HG03521 (cell line): ENCODE measurements at regions not wholly inside any gene's neighbourhood (a gene's known extent, or its start where the extent isn't known, plus 50 kb on each side); places are given as distances from the start of the nearest gene placed in this dataset.

ENCODE experiments used
- ATAC-seq: cut with Tn5 transposase; IDR thresholded peaks from one replicate; pipeline ENCODE4 v1.9.1; 2021; ENCODE audit warnings: mild to moderate bottlenecking, moderate library complexity; ENCODE audit not compliant: unreplicated experiment

DNA sequence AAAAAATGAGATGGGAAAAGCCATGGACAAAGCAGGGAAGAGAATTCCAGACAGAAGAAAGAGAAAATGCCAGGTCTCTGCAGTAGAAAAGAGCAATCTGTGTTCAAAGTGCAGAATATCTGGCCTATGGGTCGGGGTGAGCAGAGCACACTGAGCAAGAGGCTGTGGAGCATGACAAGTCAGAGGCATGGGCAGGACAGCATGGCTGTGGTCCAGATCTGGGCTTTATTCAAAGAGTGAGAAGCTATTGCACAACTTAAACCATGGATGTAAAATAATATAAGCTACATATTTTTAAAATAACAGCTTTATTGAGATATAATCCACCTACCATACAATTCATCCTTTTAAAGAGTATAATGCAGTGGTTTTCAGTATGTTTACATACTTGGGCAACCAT lies 133.1 kb upstream of the SPDL1 start:
- ATAC-seq, result no peak

DNA sequence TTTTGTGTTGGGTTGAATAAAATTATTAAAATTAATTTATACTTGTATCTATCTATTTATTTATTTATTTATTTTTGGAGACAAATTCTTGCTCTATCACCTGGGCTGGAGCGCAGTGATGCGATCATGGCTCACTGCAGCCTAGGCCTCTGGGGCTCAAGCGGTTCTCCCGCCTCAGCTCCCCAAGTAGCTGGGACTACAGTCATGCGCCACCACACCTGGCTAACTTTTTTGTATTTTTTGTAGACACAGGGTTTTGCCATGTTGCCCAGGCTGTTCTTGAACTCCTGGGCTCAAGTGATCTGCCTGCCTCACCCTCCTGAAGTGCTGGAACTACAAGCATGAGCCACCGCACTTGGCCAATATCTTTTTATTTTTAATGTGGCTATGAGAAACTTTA lies 134.7 kb upstream of the SPDL1 start:
- no peak for ATAC-seq

DNA sequence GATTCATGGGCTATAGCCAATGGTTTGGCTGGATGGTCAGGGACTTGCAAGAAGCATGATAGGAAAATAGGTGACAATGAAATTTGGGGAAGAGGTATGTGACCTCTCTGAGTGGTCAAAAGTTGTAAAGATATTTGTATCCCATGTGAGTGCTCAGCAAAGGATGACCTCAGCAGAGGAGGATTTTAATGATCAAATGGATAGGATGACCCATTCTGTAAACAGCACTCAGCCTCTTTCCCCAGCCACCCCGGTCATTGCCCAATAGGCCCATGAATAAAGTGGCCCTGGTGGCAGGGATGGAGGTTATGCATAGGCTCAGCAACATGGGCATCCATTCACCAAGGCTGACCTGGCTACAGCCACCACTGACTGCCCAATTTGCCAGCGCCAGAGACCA lies 138.4 kb upstream of the SPDL1 start:
- no peak for ATAC-seq

DNA sequence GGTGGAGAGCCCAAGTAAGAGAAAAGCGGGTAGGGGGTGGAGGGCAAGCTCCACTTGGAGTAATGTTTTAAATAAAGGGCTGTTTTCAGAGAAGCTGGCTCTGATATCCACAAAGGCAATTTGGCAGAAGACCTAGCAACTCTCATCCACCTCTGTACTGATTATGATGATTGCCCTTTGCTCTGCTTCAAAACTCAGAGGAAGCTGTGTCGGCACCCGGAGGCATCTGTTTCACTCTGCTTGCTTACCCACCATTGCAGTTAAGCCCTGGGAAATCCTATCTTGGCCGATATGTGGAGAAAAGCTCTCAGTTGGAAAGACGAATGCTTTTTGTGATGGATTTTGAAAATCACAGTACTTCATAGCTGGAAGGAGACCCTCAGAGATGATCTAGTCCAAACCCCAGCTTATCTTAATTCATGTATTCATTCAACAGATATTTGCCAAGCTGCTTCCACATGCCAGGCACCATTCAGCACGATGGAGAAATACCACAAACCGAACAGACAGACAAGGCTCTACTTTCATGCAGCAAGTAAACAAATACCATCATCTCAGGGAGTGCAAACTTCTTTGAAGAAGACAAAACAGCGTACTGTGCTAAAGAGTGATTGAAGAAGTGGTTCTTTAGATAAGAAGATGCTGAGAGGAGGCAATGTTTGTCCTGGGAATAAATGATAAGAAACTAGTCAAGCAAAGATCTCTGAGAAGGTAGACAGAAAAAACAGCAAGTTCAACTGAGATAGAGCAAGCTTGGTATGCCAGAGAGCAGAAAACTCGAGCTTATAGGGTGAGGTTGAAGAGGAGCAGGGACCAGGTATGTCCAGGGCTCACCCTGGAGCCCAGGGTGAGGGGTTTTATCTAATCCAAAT lies 140.4 kb upstream of the SPDL1 start:
- no peak for ATAC-seq

DNA sequence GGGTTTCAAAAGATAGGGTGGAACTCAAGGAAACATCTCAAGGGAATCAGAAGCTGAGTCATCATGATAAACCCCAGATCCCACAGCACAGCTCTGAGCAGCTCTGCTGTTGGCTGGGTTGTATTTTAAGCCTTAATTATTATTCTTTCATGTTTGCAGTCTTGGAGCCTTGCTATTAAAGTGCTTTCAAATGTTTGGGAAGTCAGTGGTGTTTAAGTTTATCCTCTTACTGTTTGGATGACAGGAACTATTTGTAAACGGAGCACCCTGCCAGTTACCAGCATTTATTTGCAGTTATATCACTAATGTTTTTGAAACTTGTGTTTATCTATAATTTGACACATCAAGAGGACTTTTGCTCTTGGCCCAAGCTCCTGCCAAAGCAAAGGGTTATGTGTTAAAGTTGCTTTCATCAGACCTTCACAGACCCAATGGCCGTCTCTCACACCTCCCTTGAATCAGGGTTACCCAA lies 141.1 kb upstream of the SPDL1 start:
- ATAC-seq, result no peak

DNA sequence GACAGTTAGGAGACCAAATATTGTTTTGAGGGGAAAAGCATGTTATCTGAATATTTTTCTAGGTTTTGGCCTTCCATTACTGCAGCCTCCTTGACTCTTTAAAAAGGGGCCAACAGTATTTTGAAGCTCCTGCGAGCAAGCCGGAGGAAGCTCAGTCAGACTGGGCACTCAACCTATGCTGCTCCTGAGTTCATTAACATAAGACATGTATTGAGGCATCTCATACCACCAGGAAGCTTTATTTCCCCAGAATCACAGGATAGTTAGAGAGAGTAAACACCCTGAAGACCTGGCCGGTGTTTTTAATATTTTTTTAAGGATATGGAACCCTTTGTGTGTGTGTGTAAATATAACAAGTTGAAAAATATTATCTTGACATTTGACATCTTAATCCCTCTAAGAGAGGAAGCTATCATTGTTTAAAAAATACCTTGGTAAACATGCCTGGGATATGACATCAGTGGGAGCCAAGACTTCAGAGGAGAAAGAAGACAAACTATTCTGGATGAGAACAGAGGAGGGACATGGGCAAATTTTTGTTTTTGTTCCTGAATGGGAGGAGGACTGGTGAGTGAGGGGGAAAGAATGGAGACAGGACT lies 139.3 kb upstream of the SLIT3 start:
- no peak for ATAC-seq

DNA sequence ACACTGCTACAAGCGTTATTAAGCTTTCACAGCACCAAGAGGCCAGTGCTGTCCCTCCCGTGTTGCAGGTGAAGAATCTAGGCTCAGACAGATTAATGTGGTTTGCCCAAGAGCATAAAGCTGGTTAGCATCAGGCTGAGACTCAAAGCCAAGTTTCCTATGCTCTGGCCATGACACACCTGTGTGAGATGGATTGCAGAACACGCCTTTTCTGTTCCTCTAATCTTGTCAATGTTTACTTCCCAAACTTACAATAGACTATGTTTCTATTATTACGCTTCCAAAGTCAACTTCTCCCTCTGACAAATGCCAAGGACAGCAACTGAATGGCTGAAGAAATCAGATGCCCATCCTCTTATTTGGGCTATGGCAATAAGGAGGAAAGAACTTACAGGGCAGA lies 138.4 kb upstream of the SLIT3 start:
- no peak for ATAC-seq

DNA sequence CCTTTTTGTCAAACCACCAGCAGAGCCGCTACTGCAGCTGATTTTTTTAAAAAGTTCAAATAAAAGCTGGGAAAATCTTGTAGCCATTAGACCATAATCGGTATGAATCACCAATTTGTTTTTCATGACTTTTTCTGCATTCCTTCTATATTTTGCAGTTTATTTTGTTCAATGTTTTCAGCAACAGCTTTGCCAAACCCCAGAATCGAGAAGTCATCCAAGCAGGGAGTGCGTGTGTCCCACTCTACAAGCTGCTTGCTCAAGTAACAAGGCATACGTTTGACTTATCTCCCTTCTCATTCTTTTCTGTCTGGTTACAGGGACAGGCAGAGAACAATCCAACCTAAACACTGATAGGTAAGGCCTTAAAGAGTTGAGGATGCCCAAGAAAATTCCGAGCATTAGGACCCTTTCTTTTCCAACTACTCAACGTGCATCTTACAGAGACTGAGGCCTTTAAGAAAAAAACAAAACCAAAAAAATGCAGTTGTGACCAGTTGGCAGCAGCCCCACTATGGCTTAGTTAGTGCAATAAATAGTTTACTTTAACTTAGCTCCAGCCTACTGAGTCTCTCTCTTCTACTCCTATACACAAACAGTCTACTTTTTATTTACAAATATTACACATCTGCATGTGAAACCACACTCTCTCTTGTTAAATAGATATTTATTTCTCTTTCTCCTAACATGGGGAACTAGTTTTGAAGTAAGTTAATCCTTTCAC lies 134.7 kb upstream of the SLIT3 start:
- no peak for ATAC-seq

DNA sequence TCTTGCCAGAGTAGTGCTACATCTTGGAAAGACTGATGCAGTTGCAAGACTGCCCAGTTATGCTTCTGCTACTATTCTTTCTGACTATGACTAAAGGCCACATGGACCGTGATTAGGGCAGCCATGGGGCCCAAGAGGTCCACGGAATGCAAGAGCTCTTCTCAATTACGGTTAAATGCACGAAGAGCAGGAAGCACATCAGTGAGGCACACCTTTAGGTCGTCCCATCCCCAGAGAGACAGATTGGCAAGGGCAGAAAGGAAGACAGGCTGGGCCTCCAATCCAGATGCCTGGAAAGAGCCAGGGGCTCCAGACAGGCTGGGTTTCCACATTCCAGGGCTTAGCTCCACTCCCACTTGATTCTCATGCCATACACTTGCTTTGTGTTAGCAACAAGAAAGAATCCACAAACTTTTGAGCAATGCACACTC lies 132.3 kb upstream of the SLIT3 start:
- ATAC-seq, result no peak

DNA sequence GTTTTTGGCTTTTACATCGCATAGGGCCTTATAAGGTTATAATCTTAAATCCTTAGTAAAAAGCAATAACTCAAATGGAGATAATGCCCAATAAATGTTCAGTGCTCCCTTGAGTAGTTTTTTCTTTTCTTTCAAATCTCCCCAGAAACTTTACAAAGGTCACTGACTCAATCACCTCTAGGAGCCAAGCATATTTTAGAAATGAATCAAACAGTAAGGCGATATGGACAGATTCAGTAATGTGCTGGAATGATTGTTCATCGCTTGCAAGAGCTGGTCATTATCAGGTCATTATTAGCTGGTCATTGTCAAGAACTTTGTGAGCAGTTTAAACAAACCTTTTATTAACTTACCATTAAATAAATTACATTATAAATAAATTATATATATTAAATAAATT lies 130.4 kb upstream of the SLIT3 start:
- no peak for ATAC-seq

DNA sequence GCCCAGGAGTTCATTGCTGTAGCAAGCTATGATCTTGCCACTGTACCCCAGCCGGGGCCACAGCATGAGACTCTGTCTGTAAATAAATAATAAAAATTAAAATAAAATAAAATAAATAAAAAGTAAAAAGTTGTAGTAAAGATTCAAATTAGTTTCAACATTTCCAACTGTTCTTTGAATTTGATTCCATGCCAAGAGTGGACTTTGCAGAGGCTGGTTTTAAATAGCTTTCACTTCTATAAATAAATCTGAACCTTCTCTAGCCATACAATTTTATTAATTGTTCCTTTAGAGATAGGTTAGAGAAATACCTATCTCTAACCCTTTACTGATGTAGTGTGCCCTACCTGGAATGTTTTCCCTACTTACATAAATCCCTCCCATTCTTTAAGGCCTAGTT lies 129.7 kb upstream of the SLIT3 start:
- no peak for ATAC-seq

DNA sequence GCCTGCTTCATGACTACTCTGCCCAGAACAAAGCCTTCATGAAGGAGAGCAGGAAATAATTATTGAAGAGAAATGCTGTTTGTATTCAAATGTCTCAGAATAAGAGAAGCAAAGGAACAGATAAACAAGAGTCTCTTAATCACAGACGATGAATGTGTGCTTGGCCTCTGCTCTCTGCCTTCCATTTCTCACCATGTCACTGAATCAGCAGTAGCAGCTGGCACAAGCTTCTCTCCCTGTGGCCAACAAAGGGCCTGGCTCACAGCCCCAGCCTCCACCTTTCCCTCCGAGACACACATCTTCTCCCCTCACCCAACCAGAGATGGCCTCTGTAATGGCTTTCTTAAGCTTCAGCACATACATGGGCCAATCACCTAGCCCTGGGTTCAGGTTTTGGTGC lies 128.1 kb upstream of the SLIT3 start:
- no peak for ATAC-seq

DNA sequence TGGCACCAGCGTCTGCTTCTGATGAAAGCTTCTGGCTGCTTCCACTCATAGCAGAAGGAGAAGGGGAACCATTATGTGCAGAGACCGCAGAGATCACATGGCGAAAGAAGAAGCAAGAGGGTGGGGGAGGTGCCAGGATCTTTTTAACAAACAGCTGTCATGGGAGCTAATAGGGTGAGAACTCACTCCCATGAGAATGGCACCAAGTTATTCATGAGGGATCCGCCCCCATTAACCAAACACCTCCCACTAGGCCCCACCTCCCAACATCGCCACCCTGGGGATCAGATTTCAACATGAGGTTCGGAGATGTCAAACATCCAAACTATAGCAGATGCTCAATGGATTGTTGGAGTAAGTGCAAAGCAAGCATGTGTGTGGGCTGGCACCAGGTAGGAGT lies 125.8 kb upstream of the SLIT3 start:
- ATAC-seq, result no peak

DNA sequence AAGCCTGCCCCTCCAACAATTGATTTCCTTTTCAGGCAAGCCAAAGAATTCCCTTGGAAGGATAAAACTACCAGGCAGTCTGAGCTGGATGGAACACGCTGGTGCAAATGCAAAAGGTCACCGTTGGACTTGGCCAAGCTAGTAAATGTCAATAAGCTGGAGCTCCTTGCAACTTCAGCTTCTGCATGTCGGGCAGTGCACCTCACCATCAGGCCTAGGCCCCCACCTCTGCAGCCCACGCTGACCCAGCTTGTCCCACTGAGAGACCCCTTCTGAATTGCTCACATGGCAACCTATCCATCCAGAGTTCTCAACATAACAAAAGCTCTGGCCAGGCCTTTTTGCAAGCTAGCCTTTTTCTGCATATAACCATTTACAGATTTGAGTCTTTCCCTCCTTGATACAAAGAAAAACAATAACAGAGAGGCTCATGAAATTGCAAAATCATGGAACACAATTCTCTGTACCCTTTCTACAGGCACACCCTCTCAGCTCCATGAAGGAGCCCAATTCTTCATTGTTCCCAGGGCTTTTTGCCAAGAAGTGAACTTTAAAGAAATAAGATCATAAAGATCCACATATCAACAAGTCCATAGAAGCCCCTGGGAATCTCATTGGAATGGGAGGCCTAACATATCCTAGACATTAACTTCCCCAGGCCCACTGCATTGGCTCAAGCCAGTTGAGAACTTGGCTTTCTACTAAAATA lies 123.9 kb upstream of the SLIT3 start:
- no peak for ATAC-seq

DNA sequence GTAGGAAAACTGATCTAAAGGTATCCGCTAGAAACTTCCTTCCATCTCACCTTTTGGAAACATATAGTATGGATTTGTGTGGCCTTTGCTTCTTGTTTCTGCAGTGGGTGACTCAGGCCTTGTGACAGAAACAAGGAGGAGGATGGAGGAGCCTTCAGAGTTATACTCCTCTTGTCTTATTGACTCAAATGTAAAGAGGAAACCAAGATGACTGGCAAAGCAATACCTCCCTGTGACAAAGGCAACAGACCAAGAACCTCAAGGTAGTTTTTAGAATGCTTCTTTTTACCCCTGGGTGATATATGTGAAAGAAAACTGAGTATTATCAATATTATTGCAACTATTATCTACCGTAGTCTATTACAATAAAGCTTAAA lies 123.3 kb upstream of the SLIT3 start:
- no peak for ATAC-seq

DNA sequence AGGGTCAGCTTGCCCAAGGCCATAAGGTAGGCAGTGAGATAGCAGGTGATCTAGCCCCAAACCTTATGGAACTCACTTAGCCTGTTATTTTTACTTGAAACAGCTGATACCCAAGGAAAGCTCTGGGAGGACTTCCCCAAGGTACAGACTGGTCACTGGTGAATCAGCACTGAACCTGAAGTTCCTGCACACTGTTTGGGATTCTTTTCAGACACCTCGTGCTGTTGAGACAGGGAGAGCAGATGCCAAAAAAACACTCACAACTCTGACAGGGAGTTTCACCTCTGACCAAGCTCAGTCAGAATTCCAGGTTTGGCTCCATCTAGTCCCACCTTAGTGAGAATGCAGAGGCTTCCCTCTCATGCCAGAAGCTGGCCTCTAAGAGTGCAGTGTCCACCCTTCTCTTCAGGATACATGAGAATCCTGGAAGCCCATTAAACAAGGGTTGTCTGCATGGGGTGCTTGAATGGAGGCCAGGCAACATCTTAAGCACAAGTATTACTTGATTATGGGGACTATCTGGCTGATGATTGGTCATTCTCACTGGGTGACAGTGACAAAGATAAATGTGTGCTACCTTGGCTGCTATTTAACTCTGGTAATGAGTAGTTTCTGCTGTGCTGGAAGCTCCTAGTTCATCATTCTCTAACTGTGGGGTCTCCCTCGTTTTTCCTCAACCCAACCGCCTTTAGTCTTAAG lies 122.8 kb upstream of the SLIT3 start:
- no peak for ATAC-seq

DNA sequence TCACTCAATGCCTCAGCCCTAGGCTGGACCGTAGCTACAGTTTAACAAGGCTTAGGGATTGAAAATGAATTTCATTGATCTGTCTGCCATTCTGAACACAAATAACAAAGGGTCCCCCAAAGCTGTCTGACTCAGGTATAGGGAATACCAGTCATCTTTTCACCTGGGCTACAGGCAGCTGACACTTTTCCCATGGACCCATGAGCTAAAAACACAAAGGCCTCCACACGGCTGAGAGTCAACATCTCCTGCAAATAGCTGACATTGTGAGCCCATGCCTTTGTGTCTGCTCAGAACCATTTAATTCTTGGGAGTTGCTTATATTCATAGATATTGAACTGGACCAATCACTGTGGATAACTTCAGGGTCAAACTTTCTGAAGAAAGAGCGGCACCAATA lies 121.1 kb upstream of the SLIT3 start:
- no peak for ATAC-seq

DNA sequence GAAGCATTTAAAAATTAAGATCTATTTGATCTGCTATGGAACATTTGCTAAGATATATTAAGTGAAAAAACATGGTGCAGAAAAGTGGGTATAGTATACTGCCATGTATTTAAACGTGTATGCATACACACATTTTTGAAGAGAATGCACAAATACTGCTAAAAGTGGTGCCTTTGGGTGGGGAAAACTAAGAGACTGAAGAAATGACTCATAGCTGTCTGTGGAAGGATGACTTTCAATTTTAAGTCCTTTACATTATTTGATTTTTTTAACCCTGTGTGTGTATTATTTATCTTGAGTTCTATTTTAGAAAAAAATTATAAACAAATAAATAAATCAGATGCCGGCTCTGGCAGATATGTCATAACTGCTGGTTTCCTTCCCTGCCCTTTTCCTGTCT lies 120.7 kb upstream of the SLIT3 start:
- ATAC-seq, result no peak

DNA sequence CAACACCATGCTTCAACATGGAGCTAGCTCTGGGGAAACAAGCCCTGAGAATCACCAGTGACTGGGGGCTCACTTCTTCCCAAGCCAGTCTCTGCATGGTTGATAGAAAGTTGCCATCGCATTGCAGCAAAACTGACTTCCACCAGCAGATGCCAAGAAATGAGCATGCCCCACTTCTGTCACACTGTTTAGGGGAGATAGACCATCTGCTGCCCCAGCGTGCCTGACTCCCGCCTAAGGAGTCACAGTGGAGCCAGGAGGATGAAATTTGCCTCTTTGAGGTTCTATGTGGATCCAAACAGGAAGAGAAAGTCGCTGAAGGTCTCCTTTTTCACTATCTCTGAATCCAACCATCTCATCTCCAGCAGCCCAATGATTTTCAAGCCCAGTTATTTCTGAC lies 116.7 kb upstream of the SLIT3 start:
- no peak for ATAC-seq

DNA sequence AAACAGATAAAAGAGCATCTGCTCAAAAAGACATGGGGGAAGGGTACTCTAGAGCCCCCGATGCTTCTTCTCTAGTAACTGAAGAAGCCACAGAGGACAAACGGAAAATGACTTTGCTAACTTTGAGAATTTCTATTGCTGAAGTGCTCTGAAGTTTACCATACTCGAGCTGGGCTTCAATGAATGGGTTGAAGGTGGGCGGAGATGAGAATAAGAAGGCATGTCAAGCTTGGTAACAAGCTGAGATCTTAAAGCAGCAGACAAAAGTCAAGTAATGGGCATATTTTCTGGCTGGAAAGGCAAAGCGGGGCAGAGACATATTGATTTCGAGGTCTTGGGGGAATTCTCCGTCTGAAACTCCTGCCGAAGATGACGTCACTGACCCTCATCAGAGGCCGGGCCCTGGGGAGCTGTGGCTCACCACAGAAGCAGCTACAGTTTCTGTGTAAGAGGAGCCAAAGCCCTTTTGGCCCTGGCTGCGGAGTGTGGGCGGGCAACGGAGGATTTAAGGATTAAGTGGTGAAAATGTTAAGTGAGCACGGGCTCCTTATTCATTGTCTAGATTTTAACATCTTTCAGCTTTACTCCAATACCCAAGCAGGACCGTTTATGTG lies 115.8 kb upstream of the SLIT3 start:
- ATAC-seq, result peak; percentile 97
